HG02642 (cell line): ENCODE measurements at regions not wholly inside any gene's neighbourhood (a gene's known extent, or its start where the extent isn't known, plus 50 kb on each side); places are given as distances from the start of the nearest gene placed in this dataset.
"Not testable (repeated sequence)": the region's sequence is repeated elsewhere in the genome, so short reads cannot be mapped to it uniquely, and the experiment has no call there.

Experiments
- ATAC-seq: cut with Tn5 transposase; IDR thresholded peaks from one replicate; pipeline ENCODE4 v1.9.1; 2021; ENCODE audit warnings: mild to moderate bottlenecking; ENCODE audit not compliant: unreplicated experiment, poor library complexity

GRCh38 chr11:95414217-95414616, 183.2 kb upstream of the SESN3 start:
- no peak for ATAC-seq

GRCh38 chr11:95413761-95414160, 182.8 kb upstream of the SESN3 start:
- ATAC-seq, result no peak

- ATAC-seq, result no peak
Measured at GRCh38 chr11:95413021-95413420, 182.0 kb upstream of the SESN3 start.

DNA sequence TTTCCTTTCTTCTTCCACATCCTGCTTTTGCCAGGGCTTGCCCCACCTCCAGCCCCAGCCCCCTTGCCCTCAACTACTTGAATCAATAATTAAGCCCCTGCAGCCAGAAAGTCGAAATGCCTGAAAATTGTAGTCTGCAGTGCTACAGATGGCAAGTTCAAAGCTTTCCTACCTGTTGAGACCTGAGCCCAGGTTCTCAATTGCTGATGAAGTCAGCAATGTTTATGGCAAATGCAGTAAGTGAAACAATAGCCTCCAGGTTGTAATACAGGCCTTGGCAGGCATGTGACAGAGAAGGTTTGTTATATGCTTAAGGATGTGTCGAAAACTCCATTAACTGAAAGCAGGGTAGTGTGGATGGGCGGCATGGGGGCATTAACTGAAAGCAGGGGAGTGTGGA, 181.1 kb upstream of the SESN3 start:
- no peak for ATAC-seq

GRCh38 chr11:95410707-95411106, 179.7 kb upstream of the SESN3 start:
- not testable (repeated sequence) for ATAC-seq

DNA sequence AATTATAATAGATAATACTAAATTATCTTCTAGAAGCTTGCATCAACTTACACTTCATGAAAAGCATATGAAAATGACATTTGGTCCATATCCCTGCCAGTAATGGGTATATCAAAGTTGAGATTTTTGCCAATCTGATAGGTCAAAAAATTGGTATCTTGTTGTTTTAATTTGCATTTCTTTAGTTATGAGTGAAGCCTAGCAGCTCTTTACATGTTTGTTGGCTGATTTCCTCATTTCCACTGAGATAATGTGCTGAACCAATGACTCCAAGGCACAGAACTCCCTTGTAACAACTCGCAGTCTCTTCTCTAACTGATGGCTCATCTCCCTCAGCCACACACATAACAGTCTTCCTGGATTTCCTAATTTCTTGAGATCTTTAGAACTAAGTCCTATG, 175.3 kb upstream of the SESN3 start:
- no peak for ATAC-seq

GRCh38 chr11:95404370-95404769, 173.4 kb upstream of the SESN3 start:
- ATAC-seq, result no peak

- no peak for ATAC-seq
Measured at GRCh38 chr11:95398437-95399112, 167.6 kb upstream of the SESN3 start.

DNA sequence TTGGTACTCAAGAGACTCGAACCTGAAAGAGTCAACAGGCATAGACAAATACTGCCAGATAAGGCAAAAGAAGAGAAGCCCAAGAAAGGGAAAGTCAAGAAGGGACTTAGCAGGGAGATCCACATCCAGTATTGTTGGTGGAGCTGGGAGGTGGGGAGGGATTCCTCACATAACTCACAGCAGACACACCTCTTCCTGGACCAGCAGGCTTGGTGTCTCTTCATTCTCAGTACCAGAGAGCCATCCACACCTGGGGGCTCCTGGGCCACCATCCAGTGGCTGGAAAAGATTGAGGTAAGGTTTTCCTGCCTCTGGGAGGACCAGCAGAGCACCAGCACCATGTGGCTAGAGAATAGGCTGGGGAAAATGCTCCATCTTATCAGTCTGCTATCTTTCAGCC, 161.6 kb upstream of the SESN3 start:
- no peak for ATAC-seq

DNA sequence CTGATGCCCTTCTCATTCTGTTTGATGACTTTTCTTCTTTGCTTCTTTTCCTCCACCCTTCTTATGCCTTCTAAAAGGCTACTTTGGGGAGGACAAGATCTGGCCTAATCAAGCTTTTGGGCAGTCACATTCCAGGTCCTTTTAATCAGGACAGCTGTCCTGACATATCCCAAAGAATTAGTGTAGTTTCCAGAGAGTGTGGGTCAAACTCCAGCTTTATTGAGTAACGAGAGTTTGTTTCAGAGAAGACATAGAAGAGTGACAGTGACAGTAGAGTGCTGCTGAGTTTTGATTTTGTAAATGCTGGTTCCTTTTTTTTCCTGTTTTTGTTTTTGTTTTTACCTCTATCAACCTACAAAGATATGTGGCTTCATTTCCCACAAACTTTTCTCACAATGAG, 158.4 kb upstream of the SESN3 start:
- ATAC-seq, result no peak

DNA sequence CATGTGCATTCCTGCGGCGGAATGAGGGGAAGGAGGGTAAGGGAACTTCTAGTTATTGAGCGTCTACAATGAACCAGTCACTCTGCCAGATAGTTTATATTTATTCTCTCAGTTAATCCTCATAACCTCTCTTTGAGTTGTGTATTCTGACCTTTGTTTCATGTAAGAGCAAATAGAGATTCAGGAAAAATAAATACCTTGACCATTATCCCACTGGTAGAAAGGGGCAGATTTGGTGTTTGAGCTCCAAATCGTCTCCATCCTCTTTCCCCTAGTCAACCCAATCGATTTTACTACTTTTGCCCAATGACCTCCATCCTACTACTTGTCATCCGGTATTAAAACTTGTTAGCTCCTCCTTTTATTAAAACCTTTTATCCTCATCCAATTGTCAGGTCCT, 157.1 kb upstream of the SESN3 start:
- ATAC-seq, result no peak

- no peak for ATAC-seq
Measured at GRCh38 chr11:95387325-95387724, 156.3 kb upstream of the SESN3 start.

GRCh38 chr11:95385577-95385976, 154.6 kb upstream of the SESN3 start:
- no peak for ATAC-seq

DNA sequence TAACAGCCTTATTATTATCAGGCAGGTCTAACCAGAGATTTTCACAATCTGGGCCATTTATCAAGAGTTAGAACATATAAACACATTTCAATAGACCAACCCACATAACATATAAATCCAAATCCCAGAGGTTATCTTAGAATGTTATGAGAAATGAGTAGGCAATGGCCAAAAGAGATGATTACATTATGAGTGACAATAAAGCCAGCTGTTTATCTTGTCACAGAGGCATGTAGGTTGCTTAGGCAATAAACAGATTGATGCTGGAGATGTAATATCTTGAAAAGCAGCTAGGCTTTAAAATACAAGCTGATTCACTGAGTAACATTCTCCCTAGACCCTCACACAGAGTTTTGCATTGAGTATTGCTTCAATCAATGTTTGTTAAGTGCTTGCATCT, 148.5 kb upstream of the SESN3 start:
- ATAC-seq, result no peak

DNA sequence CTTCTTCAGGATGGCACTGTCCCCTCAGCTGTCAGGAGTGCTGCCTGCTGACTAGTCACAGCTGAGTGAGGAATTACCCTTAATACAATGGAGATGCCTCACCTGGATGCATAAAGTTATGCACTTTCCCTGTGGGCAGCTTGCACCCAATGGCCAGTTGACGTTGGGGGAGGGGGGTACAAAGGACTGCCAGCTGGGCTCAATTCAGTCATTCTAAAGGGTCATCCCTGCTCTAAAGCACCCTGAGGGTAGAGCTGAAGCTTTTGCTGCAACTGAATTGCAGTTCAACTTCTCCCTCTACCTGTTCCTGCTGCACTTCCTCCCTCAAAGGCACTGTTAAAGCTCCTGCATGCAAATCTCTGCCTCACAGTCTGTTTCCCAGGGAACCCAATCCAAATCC, 147.8 kb upstream of the SESN3 start:
- ATAC-seq, result no peak

DNA sequence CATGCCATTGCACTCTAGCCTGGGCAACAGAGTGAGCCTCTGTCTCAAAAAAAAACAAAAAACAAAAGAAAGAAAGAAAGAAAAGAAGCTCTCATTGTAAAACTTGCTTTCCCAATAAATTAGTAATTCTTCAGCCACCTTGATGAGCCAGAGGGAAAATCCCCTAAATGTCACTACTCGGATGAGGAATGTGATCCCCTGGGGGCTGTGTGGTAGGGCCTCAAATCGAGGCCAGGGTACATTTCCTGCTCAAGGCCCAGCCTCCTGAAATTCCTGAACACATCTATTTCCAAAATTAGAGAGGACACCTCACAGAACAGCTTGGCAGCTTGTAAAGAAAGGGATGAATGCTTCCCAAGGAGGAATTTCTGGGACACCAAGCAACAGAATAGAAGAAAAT, 147.1 kb upstream of the SESN3 start:
- ATAC-seq, result no peak

- ATAC-seq, result no peak
Measured at GRCh38 chr11:95375886-95376285, 144.9 kb upstream of the SESN3 start.

DNA sequence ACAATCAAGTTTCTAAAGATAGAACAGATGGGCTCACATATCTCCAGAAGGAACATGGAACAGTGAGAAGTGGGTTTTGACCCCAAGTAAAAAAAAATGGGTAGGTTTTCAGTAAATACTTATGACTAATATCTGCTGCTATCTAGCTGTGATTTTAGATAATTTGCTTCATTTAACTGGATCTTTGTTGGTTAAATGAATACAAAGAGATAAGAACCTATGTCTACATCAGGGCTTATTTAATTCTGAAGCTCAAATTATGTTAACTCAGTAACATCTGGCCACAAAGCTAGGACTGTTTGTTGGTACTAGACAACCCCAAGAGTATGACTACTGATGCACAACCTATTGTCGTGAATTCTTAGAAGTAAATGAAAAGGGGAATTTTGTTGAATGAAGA, 144.4 kb upstream of the SESN3 start:
- ATAC-seq, result no peak

GRCh38 chr11:95374105-95374504, 143.1 kb upstream of the SESN3 start:
- no peak for ATAC-seq

GRCh38 chr11:95373241-95373640, 142.2 kb upstream of the SESN3 start:
- no peak for ATAC-seq

DNA sequence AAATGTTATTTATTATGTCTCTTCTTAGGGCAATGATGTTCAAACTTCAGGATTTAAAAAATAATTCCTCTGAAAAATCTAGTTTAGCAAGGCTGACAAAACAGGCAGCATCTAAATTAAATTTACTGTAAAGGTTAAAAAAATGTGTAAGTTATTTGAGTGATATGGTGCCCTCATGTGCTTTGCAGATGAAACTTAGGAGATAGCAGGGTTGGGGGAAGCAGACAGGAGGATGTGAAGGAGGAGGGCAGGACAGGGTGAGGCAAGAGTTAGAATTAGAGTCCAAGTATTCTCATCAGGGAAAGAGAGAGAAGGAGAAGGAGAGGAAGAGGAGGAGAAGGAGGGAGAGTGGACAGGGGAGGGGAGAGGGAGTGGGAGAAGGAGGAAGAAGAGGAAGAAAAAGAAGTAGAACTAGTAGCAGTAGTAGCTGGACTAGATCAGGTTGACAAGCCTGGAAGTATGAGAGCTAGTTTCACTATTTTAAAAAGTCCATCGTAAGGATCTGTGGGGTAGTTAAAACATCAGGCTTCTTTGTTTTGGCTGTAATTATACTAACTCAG, 141.2 kb upstream of the SESN3 start:
- no peak for ATAC-seq

DNA sequence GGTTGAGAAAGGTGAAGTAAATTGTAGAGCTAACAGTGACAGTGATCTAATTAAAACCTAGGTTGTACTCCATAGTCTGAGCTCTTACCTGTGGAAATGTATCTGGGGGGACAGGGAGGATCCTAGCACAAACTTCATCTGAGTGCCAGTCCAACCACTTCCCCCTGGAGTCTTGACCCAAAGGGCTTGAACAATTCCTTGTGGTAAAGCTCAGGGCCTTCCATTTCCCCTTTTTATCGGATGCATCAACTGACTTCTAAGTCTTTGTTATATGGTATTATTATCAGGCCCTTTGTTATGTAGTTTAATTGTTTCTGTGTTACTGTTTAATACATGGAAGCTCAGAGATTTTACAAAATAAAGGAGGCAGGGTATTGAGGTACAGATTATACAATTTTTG, 140.2 kb upstream of the SESN3 start:
- no peak for ATAC-seq

GRCh38 chr11:95367726-95368125, 136.7 kb upstream of the SESN3 start:
- ATAC-seq, result no peak
